RWPE1 (cell line): ENCODE measurements at regions not wholly inside any gene's neighbourhood (a gene's known extent, or its start where the extent isn't known, plus 50 kb on each side); places are given as distances from the start of the nearest gene placed in this dataset.

ENCODE experiments used
- CTCF ChIA-PET: fragments of 350-600 bp; sonication (Branson Sonifier 250); formaldehyde crosslinking; extraction: SDS; loops from one replicate; lab custom pipeline; 2021; lab: Yijun Ruan, JAX
- POLR2A ChIA-PET: fragments of 400-600 bp; formaldehyde crosslinking; extraction: SDS; loops from one replicate; lab custom pipeline; 2020; ENCODE audit warnings: antibody characterized with exemption; ENCODE audit not compliant: low non-redundant PET; lab: Yijun Ruan, JAX
- DNase-seq: peaks from one replicate; pipeline ENCODE4 v3.0.0; 2012; ENCODE audit warnings: low spot score
- H3K27ac ChIP-seq: fragments of 450-650 bp; 2 replicates; pipeline ENCODE4 v1.5.1; 2017
- TF ChIP-seq, protein P1 (sequence below): fragments of 450-650 bp; conservative IDR thresholded peaks from 2 replicates; pipeline ENCODE4 v1.5.1; 2017; ENCODE audit warnings: low read depth, mild to moderate bottlenecking

DNA sequence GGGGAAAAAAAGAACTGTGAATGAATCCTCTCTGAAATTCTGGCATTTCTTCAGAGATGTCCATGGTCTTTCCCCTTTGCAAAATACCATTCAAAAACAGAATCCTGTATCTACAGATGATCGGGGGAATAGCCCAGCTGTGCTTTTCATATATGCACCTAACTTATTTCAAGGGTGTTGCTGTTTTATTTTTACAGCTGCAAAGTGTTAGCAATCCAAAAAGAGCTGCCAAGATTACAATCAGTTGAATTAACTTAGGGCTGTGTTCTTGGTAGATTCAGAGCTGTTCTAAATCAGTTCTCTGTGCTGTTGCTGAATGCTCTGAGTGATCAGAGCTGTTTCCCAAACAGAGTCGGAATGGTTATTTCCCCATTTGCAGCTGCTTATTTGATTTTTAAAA lies 175.7 kb upstream of the SEMA6D start:
- ChIA-PET POLR2A (no interaction called here), CTCF (no interaction called here)
- H3K27ac ChIP-seq = no peak overlapping the region
- TF ChIP-seq, protein P1, sequence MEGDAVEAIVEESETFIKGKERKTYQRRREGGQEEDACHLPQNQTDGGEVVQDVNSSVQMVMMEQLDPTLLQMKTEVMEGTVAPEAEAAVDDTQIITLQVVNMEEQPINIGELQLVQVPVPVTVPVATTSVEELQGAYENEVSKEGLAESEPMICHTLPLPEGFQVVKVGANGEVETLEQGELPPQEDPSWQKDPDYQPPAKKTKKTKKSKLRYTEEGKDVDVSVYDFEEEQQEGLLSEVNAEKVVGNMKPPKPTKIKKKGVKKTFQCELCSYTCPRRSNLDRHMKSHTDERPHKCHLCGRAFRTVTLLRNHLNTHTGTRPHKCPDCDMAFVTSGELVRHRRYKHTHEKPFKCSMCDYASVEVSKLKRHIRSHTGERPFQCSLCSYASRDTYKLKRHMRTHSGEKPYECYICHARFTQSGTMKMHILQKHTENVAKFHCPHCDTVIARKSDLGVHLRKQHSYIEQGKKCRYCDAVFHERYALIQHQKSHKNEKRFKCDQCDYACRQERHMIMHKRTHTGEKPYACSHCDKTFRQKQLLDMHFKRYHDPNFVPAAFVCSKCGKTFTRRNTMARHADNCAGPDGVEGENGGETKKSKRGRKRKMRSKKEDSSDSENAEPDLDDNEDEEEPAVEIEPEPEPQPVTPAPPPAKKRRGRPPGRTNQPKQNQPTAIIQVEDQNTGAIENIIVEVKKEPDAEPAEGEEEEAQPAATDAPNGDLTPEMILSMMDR = no peak
- no peak for DNase-seq

- ChIA-PET POLR2A (no interaction called here), CTCF (interaction anchor here (0.9 kb wide), 1 partner anchor 11 kb away, joined by 3 read pairs; no protein-coding TSS in a partner anchor)
- TF ChIP-seq, protein P1 = no peak
- no peak for DNase-seq
- H3K27ac ChIP-seq = no peak overlapping the region
These were observed 174.9 kb upstream of the SEMA6D start for GRCh38 chr15:47542312-47542989.

DNA sequence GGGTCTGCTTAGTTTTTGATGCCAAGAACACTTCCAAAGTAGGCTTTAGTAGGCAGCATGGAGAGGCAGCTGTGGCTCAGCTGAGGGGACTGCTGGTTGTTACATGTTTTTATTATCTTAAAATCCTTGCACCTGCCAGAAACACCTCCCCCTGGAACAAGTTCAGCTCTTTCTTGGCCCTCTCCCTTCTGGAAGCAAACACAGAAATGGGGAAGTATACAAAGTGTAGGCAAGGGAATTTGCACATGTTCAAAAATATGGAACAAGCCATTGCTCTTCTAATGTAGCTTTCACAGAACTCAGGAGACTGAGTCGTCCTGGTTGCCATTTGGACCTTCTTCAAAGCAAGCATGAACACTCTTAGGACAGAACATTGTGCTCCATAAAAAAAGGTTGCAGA lies 169.1 kb upstream of the SEMA6D start:
- H3K27ac ChIP-seq = no peak overlapping the region
- no peak for DNase-seq
- ChIA-PET CTCF (no interaction called here), POLR2A (no interaction called here)
- TF ChIP-seq, protein P1 = no peak

- ChIA-PET CTCF (no interaction called here), POLR2A (no interaction called here)
- no peak for DNase-seq
- H3K27ac ChIP-seq = no peak overlapping the region
- TF ChIP-seq, protein P1 = no peak
These were observed 168.3 kb upstream of the SEMA6D start for GRCh38 chr15:47548986-47549385.

- TF ChIP-seq, protein P1 = no peak
- POLR2A ChIA-PET = no interaction called here
- no peak for DNase-seq
- CTCF ChIA-PET = no interaction called here
- no peak overlapping the region for H3K27ac ChIP-seq
These were observed 166.2 kb upstream of the SEMA6D start for GRCh38 chr15:47551079-47551478.

DNA sequence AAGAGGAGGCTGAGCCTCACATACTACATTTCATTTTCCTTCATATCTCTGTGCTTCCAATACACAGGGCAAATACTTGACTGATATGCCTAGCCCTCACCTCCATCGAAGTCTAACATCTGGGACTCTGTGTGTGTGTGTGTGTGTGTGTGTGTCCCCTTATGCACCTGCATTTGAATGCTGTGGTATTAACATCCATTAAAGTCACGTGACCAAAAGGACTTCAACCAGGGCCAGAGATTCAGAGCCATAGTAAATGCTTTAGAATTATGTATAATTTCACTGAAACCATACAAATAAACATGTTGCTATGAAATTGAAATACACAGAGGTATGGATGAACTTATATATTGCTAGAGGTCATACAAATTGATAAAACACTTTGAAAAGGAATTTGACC lies 165.8 kb upstream of the SEMA6D start:
- DNase-seq = no peak
- ChIA-PET POLR2A (no interaction called here), CTCF (no interaction called here)
- TF ChIP-seq, protein P1 = no peak
- H3K27ac ChIP-seq = no peak overlapping the region
